HL-60 (cell line): ENCODE measurements at regions not wholly inside any gene's neighbourhood (a gene's known extent, or its start where the extent isn't known, plus 50 kb on each side); places are given as distances from the start of the nearest gene placed in this dataset.

Source experiments
- DNase-seq, 2 experiments: peaks; one replicate each; pipeline ENCODE4 v3.0.0-alpha.2; 2010 to 2020; ENCODE audit warnings: low read depth in 1 of 2, low spot score in 1 of 2
- H3K27ac ChIP-seq: fragments of 250-450 bp; sonication (Bioruptor Pico); replicated peaks from 2 replicates; pipeline ENCODE4 v1.5.1; 2020; ENCODE audit warnings: mild to moderate bottlenecking, moderate library complexity
- H3K27me3 ChIP-seq: fragments of 250-450 bp; sonication (Bioruptor Pico); 2 replicates; pipeline ENCODE4 v1.5.1; 2021; ENCODE audit warnings: mild to moderate bottlenecking, moderate library complexity; ENCODE audit not compliant: insufficient read depth, poor library complexity, severe bottlenecking
- H3K4me3 ChIP-seq: replicated peaks from 2 replicates; pipeline ENCODE4 v1.5.1; 2011; ENCODE audit warnings: mild to moderate bottlenecking, control low read depth, low read length; ENCODE audit not compliant: insufficient read depth
- GABPA ChIP-seq: IDR thresholded peaks from 2 replicates; pipeline ENCODE4 v1.6.1; 2012; ENCODE audit warnings: low read depth
- POLR2AphosphoS5 ChIP-seq: IDR thresholded peaks from 2 replicates; pipeline ENCODE4 v1.6.1; 2012; ENCODE audit warnings: low read depth
- SPI1 ChIP-seq: IDR thresholded peaks from 2 replicates; pipeline ENCODE4 v1.6.1; 2012; ENCODE audit warnings: low read depth, mild to moderate bottlenecking, borderline replicate concordance
- TF ChIP-seq, protein P1 (sequence below): IDR thresholded peaks from one replicate; pipeline ENCODE4 v1.5.1; 2011; ENCODE audit warnings: low read length, control low read depth, inconsistent platforms; ENCODE audit not compliant: insufficient read depth
- TF ChIP-seq, protein P2 (sequence below): IDR thresholded peaks from 2 replicates; pipeline ENCODE4 v1.6.1; 2012; ENCODE audit warnings: low read depth; ENCODE audit not compliant: insufficient replicate concordance

DNA sequence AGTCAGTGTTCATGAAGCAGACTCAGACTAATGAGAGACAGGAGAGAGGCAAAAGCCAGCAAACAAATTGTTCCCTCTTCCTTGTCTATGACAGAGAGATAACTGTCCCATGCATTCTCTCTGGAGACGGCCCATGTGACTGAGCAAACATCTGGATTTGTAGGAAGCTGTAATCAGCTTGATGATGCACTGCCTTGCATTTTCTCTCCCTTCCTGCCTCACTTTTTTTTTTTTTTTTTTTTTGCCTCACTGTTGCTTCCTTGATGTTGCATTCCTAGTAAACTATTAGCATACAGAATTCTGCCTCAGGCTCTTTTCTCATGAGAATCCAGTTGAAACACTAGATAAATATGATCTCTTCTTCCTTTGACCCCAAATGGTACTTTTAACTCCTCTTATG is 134.5 kb downstream of the HHIPL2 start:
- Histone ChIP-seq H3K27me3 (no peaks in the 10 kb centered on the region), H3K4me3 (no peak overlapping the region), H3K27ac (no peak overlapping the region)
- DNase-seq = no peak
- TF ChIP-seq, protein P1, sequence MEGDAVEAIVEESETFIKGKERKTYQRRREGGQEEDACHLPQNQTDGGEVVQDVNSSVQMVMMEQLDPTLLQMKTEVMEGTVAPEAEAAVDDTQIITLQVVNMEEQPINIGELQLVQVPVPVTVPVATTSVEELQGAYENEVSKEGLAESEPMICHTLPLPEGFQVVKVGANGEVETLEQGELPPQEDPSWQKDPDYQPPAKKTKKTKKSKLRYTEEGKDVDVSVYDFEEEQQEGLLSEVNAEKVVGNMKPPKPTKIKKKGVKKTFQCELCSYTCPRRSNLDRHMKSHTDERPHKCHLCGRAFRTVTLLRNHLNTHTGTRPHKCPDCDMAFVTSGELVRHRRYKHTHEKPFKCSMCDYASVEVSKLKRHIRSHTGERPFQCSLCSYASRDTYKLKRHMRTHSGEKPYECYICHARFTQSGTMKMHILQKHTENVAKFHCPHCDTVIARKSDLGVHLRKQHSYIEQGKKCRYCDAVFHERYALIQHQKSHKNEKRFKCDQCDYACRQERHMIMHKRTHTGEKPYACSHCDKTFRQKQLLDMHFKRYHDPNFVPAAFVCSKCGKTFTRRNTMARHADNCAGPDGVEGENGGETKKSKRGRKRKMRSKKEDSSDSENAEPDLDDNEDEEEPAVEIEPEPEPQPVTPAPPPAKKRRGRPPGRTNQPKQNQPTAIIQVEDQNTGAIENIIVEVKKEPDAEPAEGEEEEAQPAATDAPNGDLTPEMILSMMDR = no peak
- no peak for TF ChIP-seq POLR2AphosphoS5
- TF ChIP-seq, protein P2, sequence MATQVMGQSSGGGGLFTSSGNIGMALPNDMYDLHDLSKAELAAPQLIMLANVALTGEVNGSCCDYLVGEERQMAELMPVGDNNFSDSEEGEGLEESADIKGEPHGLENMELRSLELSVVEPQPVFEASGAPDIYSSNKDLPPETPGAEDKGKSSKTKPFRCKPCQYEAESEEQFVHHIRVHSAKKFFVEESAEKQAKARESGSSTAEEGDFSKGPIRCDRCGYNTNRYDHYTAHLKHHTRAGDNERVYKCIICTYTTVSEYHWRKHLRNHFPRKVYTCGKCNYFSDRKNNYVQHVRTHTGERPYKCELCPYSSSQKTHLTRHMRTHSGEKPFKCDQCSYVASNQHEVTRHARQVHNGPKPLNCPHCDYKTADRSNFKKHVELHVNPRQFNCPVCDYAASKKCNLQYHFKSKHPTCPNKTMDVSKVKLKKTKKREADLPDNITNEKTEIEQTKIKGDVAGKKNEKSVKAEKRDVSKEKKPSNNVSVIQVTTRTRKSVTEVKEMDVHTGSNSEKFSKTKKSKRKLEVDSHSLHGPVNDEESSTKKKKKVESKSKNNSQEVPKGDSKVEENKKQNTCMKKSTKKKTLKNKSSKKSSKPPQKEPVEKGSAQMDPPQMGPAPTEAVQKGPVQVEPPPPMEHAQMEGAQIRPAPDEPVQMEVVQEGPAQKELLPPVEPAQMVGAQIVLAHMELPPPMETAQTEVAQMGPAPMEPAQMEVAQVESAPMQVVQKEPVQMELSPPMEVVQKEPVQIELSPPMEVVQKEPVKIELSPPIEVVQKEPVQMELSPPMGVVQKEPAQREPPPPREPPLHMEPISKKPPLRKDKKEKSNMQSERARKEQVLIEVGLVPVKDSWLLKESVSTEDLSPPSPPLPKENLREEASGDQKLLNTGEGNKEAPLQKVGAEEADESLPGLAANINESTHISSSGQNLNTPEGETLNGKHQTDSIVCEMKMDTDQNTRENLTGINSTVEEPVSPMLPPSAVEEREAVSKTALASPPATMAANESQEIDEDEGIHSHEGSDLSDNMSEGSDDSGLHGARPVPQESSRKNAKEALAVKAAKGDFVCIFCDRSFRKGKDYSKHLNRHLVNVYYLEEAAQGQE = no peak

DNA sequence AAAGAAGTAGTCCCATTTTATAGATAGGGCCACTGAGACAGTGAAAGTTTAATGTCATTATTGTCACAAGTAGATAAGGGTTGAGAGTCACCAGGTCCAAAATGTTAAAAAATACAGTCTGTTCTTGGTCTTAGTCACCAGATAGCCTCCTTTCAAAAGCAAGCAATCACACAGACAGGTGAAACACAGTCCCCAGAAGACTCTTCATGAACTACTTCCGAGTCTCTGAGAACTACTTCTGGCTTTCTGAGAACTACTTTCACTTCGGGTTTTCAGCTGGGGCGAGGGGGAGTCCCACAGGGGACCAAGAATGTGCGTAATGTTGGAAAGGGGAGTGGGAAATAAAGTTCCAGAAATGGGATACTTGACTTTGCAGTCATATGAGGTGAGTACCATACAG is 143.2 kb downstream of the HHIPL2 start:
- TF ChIP-seq GABPA (no peak), POLR2AphosphoS5 (no peak), SPI1 (no peak)
- TF ChIP-seq, protein P1 = no peak
- TF ChIP-seq, protein P2 = no peak
- H3K27me3 ChIP-seq = no peaks in the 10 kb centered on the region
- H3K4me3 ChIP-seq = no peak overlapping the region
- H3K27ac ChIP-seq = no peak overlapping the region
- DNase-seq = no peak

DNA sequence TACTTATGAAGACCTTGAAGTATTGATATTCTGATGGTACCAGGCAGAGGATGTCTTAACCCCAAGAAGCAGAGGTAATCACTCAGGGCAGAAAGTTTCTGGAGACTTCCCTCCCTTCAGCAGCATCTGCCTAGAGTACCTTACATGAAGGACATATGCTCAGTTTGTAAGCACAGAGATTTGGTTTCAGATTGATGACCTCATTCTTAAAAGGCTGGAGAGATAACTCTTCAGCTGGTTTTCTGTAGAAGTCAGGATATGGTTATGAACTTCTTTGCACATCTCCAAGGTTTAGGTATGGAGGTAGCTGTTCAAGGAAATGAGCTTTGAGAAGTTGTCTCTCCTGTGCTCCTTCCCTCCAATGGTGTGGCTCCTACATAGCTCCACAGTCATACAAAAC is 148.7 kb downstream of the HHIPL2 start:
- TF ChIP-seq, protein P1 = no peak
- TF ChIP-seq, protein P2 = no peak
- TF ChIP-seq SPI1 (no peak), GABPA (no peak), POLR2AphosphoS5 (no peak)
- DNase-seq = no peak
- Histone ChIP-seq H3K27ac (no peak overlapping the region), H3K4me3 (no peak overlapping the region), H3K27me3 (no peaks in the 10 kb centered on the region)
